Panc1 (cell line): ENCODE measurements at regions not wholly inside any gene's neighbourhood (a gene's known extent, or its start where the extent isn't known, plus 50 kb on each side); places are given as distances from the start of the nearest gene placed in this dataset.

Experiments used
- POLR2AphosphoS5 ChIP-seq: IDR thresholded peaks from 2 replicates; pipeline ENCODE4 v1.6.1; 2012; ENCODE audit warnings: mild to moderate bottlenecking, low read depth, low read length, moderate library complexity
- SIN3A ChIP-seq: IDR thresholded peaks from 2 replicates; pipeline ENCODE4 v1.6.1; 2012; ENCODE audit warnings: low read depth, mild to moderate bottlenecking, low read length, moderate library complexity, borderline replicate concordance; ENCODE audit not compliant: insufficient read depth
- TCF7L2 ChIP-seq: IDR thresholded peaks from 2 replicates; pipeline ENCODE4 v1.6.1; 2011; ENCODE audit warnings: mild to moderate bottlenecking, low read depth, low read length, inconsistent platforms
- TF ChIP-seq, protein P1 (sequence below): fragments of 450-650 bp; IDR thresholded peaks from 2 replicates; pipeline ENCODE4 v1.5.1; 2017; ENCODE audit warnings: mild to moderate bottlenecking
- TF ChIP-seq, protein P2 (sequence below), 2 experiments: IDR thresholded peaks; 2 replicates each; pipeline ENCODE4 v1.6.1; 2011 to 2012; ENCODE audit warnings: low read depth in 2 of 2, control low read depth in 1 of 2, low read length in 1 of 2, mild to moderate bottlenecking in 1 of 2, moderate library complexity in 1 of 2; ENCODE audit not compliant: insufficient read depth in 1 of 2

DNA sequence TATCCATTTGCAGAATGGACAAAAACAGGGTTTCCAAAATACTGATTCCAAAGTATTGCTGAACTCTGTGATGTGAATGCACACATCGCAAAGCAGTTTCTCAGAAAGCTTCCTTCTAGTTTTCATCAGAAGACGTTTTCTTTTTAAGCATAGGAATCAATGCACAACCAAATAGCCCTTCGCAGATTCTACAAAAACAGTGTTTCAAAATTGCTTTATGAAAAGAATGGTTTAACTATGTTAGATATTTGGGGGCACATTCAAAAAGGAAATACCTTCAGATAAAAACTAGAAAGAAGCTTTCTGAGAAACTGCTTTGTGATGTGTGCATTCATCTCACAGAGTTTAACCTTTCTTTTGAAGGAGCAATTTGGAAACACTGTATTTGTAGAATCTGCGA, 569.7 kb downstream of the ALG10 start:
- TF ChIP-seq SIN3A = no peak
- TF ChIP-seq, protein P1, sequence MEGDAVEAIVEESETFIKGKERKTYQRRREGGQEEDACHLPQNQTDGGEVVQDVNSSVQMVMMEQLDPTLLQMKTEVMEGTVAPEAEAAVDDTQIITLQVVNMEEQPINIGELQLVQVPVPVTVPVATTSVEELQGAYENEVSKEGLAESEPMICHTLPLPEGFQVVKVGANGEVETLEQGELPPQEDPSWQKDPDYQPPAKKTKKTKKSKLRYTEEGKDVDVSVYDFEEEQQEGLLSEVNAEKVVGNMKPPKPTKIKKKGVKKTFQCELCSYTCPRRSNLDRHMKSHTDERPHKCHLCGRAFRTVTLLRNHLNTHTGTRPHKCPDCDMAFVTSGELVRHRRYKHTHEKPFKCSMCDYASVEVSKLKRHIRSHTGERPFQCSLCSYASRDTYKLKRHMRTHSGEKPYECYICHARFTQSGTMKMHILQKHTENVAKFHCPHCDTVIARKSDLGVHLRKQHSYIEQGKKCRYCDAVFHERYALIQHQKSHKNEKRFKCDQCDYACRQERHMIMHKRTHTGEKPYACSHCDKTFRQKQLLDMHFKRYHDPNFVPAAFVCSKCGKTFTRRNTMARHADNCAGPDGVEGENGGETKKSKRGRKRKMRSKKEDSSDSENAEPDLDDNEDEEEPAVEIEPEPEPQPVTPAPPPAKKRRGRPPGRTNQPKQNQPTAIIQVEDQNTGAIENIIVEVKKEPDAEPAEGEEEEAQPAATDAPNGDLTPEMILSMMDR = no peak
- TF ChIP-seq, protein P2, sequence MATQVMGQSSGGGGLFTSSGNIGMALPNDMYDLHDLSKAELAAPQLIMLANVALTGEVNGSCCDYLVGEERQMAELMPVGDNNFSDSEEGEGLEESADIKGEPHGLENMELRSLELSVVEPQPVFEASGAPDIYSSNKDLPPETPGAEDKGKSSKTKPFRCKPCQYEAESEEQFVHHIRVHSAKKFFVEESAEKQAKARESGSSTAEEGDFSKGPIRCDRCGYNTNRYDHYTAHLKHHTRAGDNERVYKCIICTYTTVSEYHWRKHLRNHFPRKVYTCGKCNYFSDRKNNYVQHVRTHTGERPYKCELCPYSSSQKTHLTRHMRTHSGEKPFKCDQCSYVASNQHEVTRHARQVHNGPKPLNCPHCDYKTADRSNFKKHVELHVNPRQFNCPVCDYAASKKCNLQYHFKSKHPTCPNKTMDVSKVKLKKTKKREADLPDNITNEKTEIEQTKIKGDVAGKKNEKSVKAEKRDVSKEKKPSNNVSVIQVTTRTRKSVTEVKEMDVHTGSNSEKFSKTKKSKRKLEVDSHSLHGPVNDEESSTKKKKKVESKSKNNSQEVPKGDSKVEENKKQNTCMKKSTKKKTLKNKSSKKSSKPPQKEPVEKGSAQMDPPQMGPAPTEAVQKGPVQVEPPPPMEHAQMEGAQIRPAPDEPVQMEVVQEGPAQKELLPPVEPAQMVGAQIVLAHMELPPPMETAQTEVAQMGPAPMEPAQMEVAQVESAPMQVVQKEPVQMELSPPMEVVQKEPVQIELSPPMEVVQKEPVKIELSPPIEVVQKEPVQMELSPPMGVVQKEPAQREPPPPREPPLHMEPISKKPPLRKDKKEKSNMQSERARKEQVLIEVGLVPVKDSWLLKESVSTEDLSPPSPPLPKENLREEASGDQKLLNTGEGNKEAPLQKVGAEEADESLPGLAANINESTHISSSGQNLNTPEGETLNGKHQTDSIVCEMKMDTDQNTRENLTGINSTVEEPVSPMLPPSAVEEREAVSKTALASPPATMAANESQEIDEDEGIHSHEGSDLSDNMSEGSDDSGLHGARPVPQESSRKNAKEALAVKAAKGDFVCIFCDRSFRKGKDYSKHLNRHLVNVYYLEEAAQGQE (IDR thresholded peaks at IDR 0.05; ENCODE audit: insufficient read depth in 1 of 2, low read depth in 2 of 2, low read length in 1 of 2) = no peak
- TF ChIP-seq POLR2AphosphoS5 = no peak
- no peak for TF ChIP-seq TCF7L2
